Stomach smooth muscle (tissue), 2 donors: ENCODE measurements at regions not wholly inside any gene's neighbourhood (a gene's known extent, or its start where the extent isn't known, plus 50 kb on each side); places are given as distances from the start of the nearest gene placed in this dataset.

Experiments
- H3K27ac ChIP-seq: one replicate; pipeline ENCODE4 v1.7.0; 2013; ENCODE audit warnings: mild to moderate bottlenecking, low read length, inconsistent platforms
- H3K27me3 ChIP-seq, 2 donors: one replicate each; pipeline ENCODE4 v1.7.0; 2013; ENCODE audit warnings: low read length in 2 of 2; ENCODE audit not compliant: insufficient read depth in 2 of 2, control insufficient read depth in 1 of 2
- H3K36me3 ChIP-seq, 2 donors: one replicate each; pipeline ENCODE4 v1.7.0; 2013; ENCODE audit warnings: low read length in 2 of 2; ENCODE audit not compliant: control insufficient read depth in 2 of 2, insufficient read depth in 2 of 2
- H3K4me1 ChIP-seq: one replicate; pipeline ENCODE4 v1.7.0; 2013; ENCODE audit warnings: low read length; ENCODE audit not compliant: control insufficient read depth, insufficient read depth
- H3K4me3 ChIP-seq, 2 donors: one replicate each; pipeline ENCODE4 v1.7.0; 2013; ENCODE audit warnings: low read length in 2 of 2
- H3K9ac ChIP-seq, 2 donors: one replicate each; pipeline ENCODE4 v1.7.0; 2013; ENCODE audit warnings: low read length in 2 of 2, mild to moderate bottlenecking in 1 of 2
- H3K9me3 ChIP-seq, 2 donors: one replicate each; pipeline ENCODE4 v1.7.0; 2013; ENCODE audit warnings: low read length in 2 of 2; ENCODE audit not compliant: control insufficient read depth in 2 of 2
- donor health status: healthy.
- donor health status: Pancreatic carcinoma.

DNA sequence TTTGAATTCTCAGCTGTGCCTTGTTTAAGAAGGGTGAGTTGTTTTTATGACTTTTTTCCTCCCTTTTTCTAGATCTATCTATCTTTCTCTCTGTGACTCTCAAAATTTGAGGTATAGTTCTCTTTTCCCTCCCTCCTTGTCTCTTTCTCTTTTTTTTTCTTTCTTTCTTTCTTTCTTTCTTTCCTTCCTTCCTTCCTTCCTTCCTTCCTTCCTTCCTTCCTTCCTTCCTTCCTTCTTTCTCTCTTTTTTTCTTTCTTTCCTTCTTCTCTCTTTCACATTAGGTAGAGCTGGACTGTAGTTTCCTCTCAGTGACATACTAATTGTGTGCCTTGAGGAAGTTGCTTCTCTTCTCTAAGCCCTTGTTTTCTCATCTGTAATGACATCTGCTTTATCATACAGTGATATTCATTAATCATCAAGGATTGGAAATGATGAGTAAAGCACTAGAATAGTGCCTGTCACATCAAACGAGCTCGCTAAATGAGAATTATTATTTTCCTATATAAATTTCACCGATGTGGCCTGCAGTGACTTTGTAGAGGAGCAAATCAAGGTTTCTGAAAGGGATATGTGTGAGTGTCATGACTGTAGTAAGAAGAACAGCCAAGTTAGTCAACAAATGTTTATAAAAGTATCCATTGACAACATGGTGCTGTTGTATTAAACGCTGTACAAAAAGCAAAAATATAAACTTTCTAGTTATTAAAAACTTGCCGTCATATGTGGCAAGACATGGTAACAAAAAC is 78.9 kb upstream of the SLC38A2 start:
- Histone ChIP-seq H3K9ac (no peak overlapping the region), H3K4me1 (peaks cover 7% of the 10 kb centered on the region), H3K27me3 (no peaks in the 10 kb centered on the region), H3K4me3 (no peak overlapping the region), H3K27ac (no peak overlapping the region), H3K9me3 (no peaks in the 10 kb centered on the region), H3K36me3 (no peaks in the 10 kb centered on the region)

DNA sequence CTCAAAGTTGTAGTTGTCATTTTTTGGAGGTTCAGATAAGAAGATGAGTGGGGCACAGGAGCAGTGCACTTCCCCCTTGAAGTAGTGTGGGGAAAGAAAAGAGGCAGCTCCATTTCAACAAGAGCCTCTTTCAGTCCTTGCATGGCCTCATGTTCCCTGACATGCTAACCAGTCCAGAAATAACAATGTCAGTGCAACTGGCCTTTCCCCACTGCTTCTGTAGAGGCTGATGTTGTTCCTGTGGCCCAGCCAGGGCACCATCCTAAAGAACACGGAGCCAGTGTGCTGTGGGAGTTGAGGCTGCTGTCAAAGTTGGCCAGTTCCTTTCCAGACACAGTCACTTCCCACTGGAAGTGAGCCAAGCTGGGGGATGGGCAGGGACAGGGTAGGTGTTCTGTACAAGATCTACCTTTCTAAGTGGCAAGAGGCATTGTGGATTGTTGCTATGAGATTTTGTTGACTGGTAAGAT is 77.7 kb upstream of the SLC38A2 start:
- Histone ChIP-seq H3K27me3 (no peaks in the 10 kb centered on the region), H3K4me3 (no peak overlapping the region), H3K9me3 (no peaks in the 10 kb centered on the region), H3K9ac (no peak overlapping the region), H3K36me3 (no peaks in the 10 kb centered on the region), H3K4me1 (peaks cover 7% of the 10 kb centered on the region), H3K27ac (peak overlapping the region; percentile 37)

DNA sequence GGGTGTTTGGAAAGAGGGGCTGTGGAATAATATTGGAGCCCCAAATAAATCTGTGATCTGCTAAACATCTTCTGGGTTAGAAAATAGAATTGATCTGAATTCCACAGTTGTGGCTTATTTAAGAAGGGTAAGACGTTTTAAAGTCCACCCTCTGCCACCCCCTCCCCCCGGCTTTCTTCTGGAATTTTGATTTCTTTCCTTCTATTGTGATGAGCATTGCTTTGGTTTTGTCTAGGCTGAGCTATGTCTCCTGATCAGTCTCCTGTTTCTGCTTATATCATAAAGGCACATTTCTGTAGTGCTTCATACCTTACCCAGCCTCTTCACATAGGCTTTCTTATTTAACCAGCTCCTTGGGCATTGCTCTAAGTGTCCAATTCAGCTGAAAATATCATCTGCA is 77.3 kb upstream of the SLC38A2 start:
- H3K36me3 ChIP-seq = no peaks in the 10 kb centered on the region
- H3K27ac ChIP-seq = peak overlapping the region; percentile 37
- no peaks in the 10 kb centered on the region for H3K27me3 ChIP-seq
- peaks cover 7% of the 10 kb centered on the region for H3K4me1 ChIP-seq
- no peak overlapping the region for H3K9ac ChIP-seq
- H3K9me3 ChIP-seq = no peaks in the 10 kb centered on the region
- H3K4me3 ChIP-seq = no peak overlapping the region

DNA sequence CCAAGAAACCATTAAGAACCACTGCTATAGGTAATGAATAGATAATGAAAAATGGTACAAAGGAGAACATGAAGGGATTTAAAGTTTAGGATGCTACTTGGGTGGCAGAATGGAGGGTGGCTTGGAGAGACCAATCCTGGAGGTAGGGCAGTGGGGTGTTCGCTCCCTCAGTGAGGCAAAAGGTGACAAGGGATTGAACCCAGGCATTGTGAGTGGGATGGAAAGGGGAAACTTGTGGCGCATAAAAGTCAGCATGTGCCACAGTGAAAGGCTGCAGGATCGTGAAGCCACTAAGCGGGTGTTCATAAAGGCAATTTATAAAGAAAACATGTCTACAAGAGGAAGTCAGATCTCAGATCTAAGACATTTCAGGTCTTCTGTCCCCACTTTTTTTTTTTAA is 76.7 kb upstream of the SLC38A2 start:
- Histone ChIP-seq H3K27ac (no peak overlapping the region), H3K4me1 (peaks cover 7% of the 10 kb centered on the region), H3K36me3 (no peaks in the 10 kb centered on the region), H3K9ac (no peak overlapping the region), H3K27me3 (no peaks in the 10 kb centered on the region), H3K9me3 (no peaks in the 10 kb centered on the region), H3K4me3 (no peak overlapping the region)

DNA sequence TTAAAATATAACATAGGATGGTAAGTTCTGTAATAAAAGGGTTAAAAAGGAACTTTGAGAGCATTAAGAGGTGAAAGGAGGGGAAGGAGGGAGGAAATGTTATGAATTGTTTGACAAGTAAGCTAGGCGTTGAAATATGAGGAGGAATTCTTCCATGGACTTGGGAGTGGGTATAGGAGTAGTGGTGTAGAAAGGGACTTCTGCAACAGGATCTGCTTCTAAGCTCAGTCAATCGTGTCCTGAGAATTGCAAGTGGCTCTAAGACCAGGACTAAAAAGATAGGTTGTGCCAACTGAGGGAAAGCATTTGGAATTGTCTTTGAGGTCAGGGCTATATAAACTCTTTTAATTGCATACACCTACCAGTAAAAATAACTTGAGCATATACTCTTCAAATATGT is 74.1 kb upstream of the SLC38A2 start:
- no peaks in the 10 kb centered on the region for H3K27me3 ChIP-seq
- H3K9me3 ChIP-seq = no peaks in the 10 kb centered on the region
- no peak overlapping the region for H3K9ac ChIP-seq
- no peaks in the 10 kb centered on the region for H3K36me3 ChIP-seq
- H3K4me1 ChIP-seq = peaks cover 7% of the 10 kb centered on the region
- no peak overlapping the region for H3K4me3 ChIP-seq
- H3K27ac ChIP-seq = no peak overlapping the region

DNA sequence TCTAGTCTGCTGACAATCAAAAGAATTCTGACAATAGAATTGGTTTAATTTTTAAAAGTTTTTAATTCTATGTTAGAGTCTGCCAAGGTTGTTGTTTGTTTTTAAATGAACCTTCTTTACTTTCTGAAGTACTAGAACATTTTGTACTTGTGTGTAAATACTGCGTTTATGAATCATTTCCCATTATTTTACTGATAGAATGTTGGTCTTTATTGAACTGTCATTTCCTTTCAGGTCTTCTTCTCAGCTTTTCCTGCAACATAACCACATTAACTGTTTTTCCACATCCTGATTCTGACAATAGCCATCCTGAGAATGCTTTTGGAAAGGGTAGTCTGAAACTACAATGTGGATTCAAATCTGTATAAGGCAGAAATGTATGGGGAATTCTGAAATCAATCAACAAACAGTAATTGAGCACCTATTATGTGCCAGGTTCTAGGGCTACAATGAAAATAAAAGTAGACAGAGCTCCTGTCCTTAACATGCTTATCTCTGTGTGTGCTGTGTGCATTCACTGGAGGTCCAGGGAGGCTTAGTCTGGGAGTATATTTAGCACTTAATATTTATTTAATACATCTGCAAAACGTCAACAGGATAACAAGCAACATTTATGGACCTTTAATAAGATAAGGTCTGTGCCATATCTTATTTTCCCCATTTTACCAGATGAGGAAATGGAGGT is 73.1 kb upstream of the SLC38A2 start:
- H3K27ac ChIP-seq = no peak overlapping the region
- H3K9ac ChIP-seq = no peak overlapping the region

GRCh38 chr12:46445093-46445492 is 72.5 kb upstream of the SLC38A2 start:
- no peaks in the 10 kb centered on the region for H3K36me3 ChIP-seq
- H3K4me1 ChIP-seq = peaks cover 1% of the 10 kb centered on the region
- H3K9me3 ChIP-seq = no peaks in the 10 kb centered on the region
- no peak overlapping the region for H3K4me3 ChIP-seq
- H3K27me3 ChIP-seq = no peaks in the 10 kb centered on the region
- no peak overlapping the region for H3K27ac ChIP-seq
- no peak overlapping the region for H3K9ac ChIP-seq

More for the DNA sequence above, 73.1 kb upstream of the SLC38A2 start:
- H3K4me1 ChIP-seq = peaks cover 7% of the 10 kb centered on the region
- H3K9me3 ChIP-seq = no peaks in the 10 kb centered on the region
- no peaks in the 10 kb centered on the region for H3K36me3 ChIP-seq
- H3K27me3 ChIP-seq = no peaks in the 10 kb centered on the region
- no peak overlapping the region for H3K4me3 ChIP-seq

GRCh38 chr12:46443594-46444263 is 71.2 kb upstream of the SLC38A2 start:
- no peaks in the 10 kb centered on the region for H3K4me1 ChIP-seq
- no peaks in the 10 kb centered on the region for H3K27me3 ChIP-seq
- H3K9me3 ChIP-seq = no peaks in the 10 kb centered on the region
- H3K36me3 ChIP-seq = no peaks in the 10 kb centered on the region
- no peak overlapping the region for H3K9ac ChIP-seq
- H3K4me3 ChIP-seq = no peak overlapping the region
- no peak overlapping the region for H3K27ac ChIP-seq

GRCh38 chr12:46442738-46443137 is 70.2 kb upstream of the SLC38A2 start:
- Histone ChIP-seq H3K4me3 (no peak overlapping the region), H3K27me3 (no peaks in the 10 kb centered on the region), H3K9ac (no peak overlapping the region), H3K36me3 (no peaks in the 10 kb centered on the region), H3K4me1 (no peaks in the 10 kb centered on the region), H3K9me3 (no peaks in the 10 kb centered on the region), H3K27ac (no peak overlapping the region)

DNA sequence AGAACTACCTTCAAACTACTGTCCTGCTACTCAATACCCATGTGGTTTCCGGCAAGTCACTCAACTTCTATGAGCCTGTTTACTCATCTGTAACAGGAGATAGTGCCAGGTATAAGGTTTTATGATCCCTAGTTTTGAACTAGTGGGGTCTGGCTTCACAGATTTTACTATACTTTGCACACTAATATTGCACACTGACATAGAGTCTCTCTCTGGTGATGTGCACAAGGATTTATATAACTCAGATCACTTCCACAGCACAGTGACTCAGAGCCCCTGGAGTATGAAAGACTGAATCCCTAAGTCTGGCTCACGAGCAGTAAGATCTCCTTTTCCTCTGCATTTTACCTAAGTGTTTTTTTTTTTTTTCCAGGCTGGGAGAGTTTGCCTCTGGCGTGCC is 69.7 kb upstream of the SLC38A2 start:
- Histone ChIP-seq H3K4me3 (no peak overlapping the region), H3K27ac (no peak overlapping the region), H3K36me3 (no peaks in the 10 kb centered on the region), H3K9me3 (no peaks in the 10 kb centered on the region), H3K27me3 (no peaks in the 10 kb centered on the region), H3K4me1 (no peaks in the 10 kb centered on the region), H3K9ac (no peak overlapping the region)
